CD4-positive, alpha-beta T cell treated with Interferon alpha-2 for 1 hour (primary cell): ENCODE measurements at regions not wholly inside any gene's neighbourhood (a gene's known extent, or its start where the extent isn't known, plus 50 kb on each side); places are given as distances from the start of the nearest gene placed in this dataset.

ENCODE experiments used
- DNase-seq, 2 donors: peaks; one replicate each; pipeline ENCODE4 v3.0.0-alpha.2; 2020 to 2022

DNA sequence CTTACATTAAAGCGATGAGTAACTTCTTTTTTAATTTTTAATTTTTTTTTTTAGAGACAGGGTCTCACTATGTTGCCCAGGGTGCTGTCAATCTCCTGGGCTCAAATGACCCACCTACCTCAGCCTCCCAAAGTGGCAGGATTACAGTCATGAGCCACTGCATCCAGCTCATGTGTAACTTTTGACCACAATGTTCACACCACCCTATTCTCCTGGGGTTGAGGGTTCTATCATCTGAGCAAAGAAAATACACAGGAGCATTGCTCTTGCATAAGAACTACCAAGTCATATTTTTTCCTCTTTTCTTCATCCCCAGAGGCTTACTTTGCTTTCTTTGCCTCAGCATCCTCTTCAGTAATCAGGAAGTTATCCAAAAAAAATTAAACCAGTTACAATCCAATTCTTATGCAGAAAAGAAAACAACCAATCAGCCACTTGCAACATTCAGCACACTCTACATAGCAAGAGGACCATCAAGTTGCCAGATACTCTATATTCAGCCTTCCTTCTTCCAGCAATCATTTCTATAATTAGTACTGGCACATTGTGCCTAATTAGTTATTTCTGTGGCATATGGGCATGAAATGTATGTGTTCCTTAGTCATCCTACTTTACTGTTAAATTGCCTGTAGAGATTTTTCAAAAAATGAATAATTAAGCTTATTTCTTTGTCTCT, 345.6 kb downstream of the AKAIN1 start:
- no peak for DNase-seq

DNA sequence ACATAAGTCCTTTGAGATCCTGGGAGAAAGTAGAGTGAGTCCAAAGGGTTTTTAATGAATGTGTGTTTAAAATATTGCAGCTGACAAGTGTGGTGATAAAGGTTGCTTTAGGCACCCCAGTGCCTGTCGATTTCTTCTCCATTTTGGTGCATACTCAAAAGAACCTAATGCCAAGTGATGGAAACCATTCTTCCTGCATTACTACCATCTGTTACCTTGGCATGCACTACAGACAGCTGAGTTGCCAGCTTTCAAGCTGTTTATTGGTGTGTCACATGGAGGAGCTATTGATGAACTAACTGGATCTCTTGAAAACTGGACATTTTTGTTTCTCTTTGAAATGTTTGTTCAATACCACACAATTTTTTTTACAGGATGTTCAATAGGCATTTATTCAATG, 350.0 kb downstream of the AKAIN1 start:
- DNase-seq = no peak

DNA sequence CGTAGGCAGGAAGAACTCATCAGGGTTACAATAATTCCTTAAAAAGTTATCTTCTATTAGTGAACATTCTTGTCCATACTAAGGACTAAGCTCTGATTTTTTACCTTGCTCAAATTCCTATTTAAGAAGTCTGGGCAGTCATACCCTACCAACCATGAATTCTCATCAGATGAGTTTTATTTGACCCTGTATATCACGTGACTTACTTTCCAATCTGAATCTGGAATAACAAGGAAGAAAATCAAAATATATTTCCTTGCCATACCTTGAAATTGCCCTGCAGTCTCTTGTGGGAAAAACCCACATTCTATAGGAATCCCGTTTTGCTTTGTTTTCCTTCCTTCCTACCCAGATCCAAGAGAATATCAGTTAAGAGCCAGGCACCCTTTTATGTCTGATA, 352.7 kb downstream of the AKAIN1 start:
- DNase-seq = no peak

DNA sequence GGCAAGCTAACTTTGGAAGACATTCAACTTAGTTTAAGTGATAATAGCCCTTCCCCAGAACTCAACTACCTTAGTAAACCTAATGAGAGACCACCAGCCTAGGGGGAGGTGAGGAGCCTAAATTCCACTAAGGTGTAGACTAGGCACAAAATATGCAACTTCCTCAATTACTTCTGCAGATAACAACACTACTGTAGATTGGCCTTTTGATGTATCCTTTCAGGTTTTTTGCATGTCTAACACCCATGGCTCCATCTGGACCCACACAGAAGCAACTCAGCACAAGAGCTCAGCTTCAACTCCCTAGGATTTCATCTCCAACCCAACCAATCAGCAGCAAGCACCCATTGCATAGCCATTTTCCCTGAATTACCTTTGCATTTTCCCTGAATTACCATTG, 353.3 kb downstream of the AKAIN1 start:
- DNase-seq = no peak

DNA sequence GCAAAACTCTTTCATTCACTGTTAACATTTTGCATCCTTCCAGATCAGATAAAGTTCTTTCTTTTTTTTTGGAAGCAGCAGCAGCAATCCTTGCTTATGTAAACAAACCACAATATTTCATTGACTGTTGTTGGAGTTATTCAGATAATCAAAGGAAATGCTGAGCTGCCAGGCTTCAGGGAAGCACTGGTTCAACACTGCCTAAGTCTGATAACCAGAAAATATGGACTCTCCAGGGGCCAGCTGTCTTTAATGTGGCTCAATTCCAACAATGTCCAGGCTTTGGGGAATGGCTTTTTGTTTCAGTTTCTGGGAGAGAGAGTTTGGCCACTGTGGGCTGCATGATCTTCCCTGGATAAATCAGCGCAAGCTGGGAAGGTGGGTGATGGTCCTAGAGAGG, 354.3 kb downstream of the AKAIN1 start:
- DNase-seq = no peak

DNA sequence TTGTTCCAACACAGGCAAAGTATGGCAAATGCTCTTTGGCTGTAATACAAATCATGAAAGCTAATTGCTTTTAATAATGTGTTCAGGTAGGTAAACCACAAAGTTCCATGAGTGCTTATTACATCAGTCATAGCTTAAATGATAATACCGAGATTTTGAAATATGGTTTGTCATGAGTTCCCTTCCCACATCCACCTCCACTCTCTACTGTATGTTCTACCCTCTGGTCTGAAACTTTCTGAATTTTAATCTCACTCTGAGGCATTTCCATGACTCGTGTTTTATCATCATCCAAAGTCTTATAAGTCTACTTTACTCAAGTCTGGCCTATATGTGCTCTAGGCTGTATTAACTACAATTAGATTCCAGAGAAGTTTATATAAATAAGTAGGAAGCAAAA, 354.8 kb downstream of the AKAIN1 start:
- no peak for DNase-seq

DNA sequence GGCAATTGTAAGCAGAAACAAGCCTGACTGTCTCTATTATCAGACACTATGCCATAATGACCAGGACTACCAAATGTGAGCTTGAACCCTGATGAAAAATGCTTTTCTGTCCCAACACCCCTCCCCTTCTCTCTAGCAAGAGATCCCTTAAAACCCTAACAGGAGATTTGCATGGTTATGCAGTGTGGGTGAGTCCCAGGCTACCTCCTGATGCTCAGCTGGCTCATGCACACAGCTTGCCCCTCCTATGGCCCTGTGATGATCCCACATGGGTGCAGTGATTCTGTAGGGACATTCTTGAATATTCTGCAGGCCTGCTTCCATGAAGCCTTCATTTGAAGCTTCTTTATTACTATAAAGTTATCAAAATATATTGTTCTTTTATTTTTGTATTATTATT, 357.4 kb downstream of the AKAIN1 start:
- DNase-seq = no peak

DNA sequence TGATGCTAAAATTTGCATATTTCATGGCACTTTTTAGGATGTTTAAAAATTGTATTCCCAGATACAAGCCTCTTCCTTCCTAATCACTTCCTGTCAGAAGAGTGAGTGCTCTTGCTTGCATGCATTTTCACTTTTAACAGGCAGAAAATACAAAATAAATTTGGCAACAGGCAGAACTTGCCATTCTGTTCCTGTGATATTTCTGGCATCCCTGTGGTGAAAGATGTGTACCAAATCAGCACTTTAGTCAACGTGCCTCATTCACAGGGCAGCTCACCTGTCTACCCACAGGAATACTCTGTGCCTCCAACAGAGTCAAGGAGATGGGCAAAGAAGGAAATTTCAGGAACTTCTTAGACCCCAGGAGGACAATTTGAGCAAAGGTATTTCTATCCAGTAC, 360.9 kb downstream of the AKAIN1 start:
- no peak for DNase-seq

DNA sequence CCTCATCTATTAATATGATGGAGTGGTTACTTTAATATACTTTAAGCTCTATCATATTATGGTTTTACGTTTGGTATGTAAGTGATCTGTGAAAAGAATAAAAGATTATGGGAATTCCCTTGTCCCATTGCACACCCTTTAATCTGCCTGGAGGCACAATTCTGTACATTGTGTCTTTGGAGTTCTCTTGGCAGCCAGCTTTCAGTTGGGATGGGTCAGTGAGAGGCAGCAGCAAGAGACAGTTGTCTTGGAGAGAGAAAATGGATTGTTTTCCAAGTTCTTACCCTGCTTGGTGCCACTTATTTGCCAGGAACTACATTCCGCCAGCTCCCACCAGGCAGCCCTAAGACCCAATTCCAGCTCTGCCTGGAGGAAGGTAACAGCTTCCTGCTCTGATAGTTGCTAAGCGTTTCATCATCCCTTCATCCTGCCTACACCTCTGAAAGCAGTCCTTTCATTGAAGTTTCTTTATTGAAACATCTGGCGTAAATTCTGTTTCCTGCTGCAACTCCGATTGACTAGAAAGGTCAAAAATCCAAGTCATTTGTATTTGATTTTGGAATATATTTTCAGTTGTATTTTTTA, 365.2 kb downstream of the AKAIN1 start:
- no peak for DNase-seq

DNA sequence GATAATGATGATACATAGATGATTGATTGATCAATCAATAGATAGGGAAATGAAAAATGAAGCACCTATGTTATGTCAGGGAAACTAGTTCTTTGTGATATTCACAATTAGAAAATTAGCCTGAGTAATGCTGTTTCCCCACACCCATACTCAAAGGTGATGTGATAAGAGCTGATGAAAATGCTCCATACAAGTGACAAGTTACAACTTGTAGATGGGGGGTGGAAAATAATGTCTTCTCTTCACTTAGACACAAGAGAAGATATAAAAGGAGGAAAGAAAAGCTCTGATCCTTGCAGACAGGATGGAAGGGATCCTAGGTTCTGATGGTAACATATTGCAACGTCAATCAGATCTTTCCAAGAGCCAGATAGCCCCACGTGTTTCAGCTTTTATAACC, 365.9 kb downstream of the AKAIN1 start:
- DNase-seq = no peak

DNA sequence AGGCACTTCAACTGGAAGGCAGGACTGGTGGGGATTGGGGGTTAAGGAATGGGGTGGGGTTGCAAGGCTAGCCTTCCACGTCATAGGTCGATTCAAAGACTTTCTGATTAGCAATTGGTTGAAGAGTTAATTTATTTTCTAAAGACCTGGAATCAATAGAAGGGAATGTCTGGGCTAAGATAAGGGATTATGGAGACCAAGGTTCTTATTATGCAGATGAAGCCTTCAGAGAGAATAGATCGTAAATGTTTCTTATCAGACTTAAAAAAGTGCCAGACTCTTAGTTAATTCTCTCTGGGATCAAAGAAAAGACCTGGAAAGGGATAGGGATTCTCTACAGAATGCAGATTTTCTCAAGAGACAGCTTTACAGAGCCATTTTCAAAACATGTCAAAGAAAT, 368.0 kb upstream of the DLGAP1 start:
- no peak for DNase-seq

DNA sequence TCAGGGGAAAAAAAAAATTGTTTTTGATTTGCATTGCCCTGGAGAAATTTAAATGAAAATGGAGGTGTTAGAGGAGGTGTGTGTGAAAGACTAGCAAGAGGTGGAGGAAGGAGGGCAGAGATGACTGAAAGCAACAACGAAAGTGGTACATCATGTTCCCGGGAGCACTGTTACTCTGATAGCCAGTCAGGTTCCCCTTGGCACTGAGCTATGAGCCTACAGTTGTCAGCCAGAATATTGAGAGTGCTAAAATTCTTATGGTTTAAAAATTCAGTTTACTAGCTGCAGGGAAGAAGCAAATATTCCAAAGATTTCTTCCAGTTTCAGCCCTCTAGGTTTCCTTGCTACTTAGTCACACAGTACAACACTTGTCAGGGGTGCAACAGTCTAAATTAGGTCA, 366.7 kb upstream of the DLGAP1 start:
- DNase-seq = no peak

DNA sequence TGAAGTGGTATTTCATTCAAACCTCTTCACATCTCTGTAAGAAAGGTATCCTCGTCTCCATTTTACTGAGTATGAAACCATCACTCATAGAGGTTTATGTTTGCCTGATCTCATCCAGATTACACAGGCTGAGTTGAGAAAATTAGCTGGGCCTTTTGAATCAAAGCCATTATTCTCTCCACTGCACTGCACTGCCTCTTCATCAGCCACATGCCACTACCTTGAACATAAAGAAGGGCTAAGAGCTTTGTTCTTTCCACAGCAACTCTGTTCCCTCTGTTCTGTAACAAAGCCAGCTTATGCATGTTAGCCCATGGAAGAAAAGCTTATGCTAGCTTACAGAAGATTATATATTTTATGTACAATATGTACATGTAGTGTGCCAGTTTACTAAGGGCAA, 362.6 kb upstream of the DLGAP1 start:
- no peak for DNase-seq

DNA sequence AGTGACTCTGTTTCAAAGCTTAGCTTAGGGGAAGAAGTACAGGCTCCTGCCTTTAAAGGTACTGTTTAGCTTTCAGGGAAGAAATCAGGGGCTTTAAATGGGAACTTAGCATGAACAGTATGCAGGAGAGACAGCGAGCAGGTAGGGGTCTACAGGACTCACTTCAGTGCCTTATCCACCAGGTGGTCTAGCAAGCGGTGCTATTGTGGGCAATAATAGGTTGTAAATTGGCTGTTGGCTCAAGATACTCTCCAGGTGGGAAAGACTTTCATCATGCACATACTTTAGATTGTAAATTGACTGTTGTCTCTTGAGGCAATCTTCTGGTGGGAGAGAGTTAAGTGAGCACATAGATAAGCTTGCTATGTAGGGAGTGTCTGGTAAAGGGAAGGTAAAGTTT, 358.6 kb upstream of the DLGAP1 start:
- DNase-seq = no peak

DNA sequence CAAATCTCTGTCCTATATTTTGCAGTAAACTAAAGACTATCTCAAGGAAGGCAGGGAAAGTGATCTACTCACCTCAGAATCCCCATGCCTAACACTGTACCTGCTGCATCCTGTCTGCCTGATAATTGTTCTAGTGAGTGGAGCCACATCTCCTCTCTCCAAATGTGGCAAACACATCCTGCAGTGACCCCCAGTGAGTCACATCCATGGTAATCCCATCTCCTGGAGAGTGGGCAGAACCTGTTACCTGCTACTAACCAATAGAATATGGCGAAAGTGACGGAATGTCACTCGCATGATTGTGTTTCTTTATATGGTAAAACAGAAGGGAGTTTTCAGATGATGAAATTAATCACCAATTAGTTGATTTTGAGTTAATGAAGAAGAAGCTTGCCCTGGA, 353.8 kb upstream of the DLGAP1 start:
- no peak for DNase-seq

DNA sequence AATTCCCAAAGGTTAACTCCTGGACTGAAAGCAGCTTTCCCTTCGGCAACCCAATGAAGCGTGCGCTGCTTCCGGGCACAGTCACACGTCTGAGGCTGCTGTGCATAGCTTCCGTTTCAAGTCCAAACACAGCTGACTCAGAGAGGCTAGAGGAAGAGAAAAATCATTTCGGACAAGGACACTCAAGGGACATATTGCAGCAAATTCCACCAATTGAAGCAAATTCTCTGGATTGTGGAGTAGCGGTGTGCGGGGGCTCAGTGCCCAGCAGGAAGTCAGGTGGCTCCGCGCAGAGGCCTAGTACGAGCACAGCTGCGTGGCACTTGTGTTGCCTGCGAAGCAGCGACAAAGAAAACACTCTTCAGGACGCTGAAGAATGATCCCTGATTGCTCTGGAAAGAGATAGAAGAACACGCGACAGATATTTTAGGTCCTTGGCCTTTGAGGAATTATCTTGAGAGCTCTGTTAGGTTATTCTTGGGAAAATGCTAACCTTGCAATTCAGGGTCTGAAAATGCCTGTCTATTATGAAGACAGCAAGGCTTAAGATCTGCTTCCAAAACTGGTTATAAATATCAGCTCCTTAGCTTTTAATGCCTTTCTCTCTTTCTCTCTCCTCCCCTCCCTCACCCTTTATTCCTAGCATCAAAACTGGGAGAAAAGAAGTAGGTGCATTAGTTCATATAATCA, 352.6 kb upstream of the DLGAP1 start:
- no peak for DNase-seq

DNA sequence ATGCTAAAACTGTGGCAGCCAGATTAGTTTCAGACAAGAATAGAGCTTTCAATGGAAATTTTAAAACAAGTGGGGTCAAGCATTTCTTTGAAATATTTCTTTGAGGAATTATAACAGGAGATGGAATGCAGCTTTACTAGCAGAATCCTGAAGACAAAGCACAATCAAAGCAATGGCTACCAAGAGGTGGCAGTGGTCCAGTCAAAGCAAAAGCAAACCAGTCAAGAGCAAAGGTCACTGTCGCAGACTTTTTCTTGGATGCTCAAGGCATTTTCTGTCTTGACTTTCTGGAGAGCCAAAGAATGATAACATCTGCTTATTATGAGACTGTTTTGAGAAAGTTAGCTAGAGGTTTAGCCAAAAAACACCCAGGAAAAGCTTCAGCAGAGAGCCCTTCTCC, 351.2 kb upstream of the DLGAP1 start:
- no peak for DNase-seq

DNA sequence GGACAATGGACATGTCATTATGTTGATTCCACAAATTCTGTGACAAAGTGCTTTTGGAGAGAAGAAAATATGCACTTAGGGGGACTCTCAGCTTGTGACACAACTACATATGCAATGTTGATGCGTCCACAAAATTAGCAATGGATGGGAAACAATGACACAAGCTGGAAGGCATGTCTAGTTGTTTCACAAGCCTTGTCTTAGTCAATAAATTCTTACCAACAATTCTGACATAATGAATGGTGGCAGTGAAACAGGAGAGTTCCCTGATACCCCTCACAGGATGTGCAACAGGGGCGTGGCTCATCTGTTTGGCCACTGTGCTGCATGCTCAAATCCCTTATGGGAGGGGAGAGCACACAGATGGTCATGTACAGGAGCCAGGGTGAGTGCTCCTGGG, 347.2 kb upstream of the DLGAP1 start:
- no peak for DNase-seq

DNA sequence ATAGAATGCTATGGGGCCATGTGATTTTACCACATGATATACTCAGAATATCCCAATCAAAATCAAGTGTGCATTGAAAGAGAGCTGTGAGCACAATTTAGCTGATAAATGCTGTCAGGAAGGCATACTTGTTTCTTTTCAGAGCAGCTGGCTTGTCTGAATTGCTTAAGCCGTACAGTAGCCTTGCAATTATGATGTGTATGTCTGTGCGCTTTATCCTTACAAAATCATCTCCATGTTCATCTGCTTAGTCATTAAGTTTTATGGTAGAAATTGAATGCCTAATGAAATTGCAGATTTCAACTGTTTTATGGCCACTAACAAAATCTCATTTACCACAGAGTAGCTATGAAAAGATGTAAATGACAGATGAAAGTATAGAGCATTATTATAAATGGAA, 346.0 kb upstream of the DLGAP1 start:
- no peak for DNase-seq

DNA sequence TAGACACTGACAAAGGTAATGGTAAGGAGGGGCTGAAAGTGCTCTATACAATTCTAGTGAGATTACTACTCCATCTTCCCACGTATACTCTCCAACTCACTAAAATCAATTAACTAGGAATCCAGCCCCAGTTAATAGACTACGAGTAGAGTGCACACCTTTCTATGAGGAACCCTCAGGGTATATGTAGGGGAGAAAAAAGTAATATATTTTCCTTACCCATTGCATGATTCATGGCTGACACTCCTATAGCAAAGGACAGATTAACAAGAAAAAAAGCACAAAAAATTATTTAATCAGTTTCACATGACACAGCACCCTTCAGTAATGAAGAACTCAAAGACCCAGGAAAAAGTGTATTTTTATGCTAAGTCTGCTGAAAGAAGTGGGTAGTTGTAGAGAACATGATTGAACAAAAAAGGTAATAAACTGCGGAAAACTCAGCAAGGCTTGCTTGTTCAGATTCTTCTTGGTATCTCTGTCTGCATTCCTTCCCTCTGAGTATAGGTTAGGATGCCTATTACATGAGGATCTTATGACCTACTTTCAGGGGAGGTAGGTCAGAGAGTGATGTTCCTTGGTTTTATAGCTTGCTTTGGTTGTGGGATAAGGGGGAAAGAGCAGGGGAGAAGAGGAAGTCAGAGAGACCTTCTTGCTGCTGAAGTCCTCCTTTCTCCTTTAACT, 342.0 kb upstream of the DLGAP1 start:
- no peak for DNase-seq

DNA sequence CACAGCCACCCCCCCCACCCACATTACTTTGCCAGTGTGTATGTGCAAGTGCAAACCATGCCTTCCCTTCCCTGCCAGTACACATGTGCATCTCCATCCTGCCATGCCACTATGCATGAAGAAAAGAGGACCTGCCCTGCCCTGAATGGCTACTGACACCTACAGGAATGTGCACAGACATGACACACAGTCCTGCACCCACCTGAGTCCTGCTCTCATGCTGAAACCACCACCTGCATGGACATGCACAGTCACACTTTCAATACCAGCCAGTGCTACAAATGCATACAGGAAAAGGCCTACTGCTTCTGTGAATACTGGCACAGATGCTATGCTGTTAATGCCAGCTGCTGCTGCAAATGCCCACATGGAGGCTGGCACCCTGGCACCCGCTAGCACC, 334.4 kb upstream of the DLGAP1 start:
- DNase-seq = no peak

DNA sequence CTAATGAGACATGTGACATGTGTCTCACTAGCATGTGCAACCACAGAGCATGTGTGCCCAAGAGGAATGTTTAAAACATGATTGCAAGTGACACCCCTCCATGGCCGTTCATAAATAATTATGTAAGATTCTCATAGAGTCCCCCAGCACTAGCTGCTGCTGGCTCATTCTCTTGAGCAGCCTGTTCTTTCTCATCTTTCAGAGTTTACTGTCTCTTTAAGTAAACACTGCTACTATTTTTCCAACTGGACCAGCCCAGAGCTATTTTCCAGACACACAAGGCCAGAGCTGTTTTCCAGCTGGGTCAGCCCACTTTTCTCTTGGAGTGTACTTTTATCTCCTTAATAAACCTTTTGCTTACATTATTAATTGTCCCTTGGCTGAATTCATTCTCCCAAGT, 326.8 kb upstream of the DLGAP1 start:
- DNase-seq = no peak

DNA sequence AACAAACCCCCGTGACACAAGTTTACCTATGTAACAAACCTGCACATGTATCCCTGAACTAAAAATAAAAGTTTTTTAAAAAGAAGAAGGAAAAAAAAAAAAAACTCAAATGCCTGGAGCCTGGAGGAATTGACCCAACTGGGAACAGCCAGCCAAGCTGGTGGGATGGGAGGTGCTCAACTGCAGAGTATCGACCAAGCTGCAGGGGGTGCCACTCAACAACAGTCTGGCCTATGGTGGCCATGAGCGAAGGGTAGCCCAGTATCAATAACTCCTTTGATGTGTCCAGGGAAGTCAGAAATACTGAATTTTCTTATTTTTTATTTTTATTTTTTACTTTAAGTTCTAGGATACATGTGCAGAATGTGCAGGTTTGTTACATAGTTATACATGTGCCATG, 310.3 kb upstream of the DLGAP1 start:
- no peak for DNase-seq

DNA sequence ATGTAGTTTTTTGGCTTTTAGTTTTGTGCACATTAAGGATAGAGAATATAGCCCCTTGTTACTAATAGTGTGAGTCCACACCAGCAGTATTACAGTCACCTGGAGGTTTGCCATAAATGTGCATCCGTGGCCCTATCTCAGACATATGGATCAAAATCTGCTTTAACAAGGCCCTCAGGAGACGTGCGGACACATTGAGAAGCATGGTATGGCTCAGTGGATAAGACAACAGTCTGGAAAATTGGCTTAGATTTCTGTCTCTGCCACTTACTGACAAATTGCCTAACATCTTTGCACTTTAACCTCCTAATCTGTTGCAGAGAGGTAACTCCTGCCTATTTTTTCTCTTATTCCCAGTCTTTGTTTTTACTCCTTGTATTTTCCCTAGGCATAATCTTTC, 307.2 kb upstream of the DLGAP1 start:
- no peak for DNase-seq
